ENCODE measurements at regions not wholly inside any gene's neighbourhood (a gene's known extent, or its start where the extent isn't known, plus 50 kb on each side); places are given as distances from the start of the nearest gene placed in this dataset.

DNA sequence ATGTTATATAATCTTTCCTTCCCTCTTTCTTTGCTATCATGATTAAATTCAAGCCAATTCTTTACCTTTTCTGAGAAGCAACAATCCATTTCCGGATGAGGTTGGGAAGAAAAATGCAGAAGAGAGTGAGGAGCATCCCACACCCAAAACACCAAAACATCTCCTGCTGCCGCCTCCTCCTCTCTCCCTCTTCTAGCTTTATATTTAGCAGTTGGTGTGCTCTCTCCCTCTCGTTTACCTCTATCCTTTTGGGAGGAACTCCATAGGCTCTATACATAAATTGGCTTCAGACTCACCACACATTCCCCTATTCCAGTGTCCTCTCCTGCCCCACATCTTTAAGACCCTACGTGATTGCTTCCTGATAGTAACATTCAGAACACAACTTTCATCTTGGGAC lies 332.2 kb upstream of the PLXNA2 start:
- Histone ChIP-seq H3K4me1 (no peaks in the 10 kb centered on the region), H3K9me3 (no peaks in the 10 kb centered on the region), H3K27me3 (ENCODE audit: low read depth) (no peaks in the 10 kb centered on the region), H3K36me3 (no peaks in the 10 kb centered on the region), H3K4me3 (no peak overlapping the region), H3K27ac (no peak overlapping the region)
- DNase-seq (no peak), ATAC-seq (no peak)
- TF ChIP-seq, protein P1, sequence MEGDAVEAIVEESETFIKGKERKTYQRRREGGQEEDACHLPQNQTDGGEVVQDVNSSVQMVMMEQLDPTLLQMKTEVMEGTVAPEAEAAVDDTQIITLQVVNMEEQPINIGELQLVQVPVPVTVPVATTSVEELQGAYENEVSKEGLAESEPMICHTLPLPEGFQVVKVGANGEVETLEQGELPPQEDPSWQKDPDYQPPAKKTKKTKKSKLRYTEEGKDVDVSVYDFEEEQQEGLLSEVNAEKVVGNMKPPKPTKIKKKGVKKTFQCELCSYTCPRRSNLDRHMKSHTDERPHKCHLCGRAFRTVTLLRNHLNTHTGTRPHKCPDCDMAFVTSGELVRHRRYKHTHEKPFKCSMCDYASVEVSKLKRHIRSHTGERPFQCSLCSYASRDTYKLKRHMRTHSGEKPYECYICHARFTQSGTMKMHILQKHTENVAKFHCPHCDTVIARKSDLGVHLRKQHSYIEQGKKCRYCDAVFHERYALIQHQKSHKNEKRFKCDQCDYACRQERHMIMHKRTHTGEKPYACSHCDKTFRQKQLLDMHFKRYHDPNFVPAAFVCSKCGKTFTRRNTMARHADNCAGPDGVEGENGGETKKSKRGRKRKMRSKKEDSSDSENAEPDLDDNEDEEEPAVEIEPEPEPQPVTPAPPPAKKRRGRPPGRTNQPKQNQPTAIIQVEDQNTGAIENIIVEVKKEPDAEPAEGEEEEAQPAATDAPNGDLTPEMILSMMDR (IDR thresholded peaks at IDR 0.05), result no peak
- intact Hi-C loops (cut with DNase I), result no loop called here

DNA sequence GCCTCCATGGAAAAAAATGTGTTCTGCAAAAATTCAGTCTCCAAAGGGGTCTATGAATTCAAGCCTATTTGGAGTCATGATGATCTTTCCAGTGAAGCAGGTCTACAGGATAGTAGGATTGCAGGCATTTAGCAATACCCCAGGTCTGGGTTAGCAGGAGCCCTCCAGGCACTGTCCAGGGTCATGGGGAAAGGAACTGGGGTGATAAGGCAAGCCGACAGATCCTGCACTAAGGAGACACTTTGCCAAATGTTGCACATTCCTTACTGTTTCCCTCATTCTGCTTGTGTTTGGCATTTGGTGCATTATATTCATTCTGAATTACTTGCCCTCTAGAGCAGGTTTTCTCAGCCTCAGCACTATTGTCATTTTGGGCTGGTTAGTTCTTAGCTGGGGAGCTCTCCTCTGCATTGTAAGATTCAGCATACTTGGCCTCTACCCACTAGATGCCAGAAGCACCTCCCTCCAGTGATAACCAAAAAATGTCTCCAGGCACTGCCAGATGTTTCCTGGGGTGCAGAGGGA lies 333.3 kb upstream of the PLXNA2 start:
- intact Hi-C loops (cut with DNase I), result no loop called here
- ATAC-seq (no peak), DNase-seq (no peak)
- no peaks in the 10 kb centered on the region for H3K36me3 ChIP-seq
- no peak overlapping the region for H3K27ac ChIP-seq
- no peak overlapping the region for H3K4me3 ChIP-seq
- TF ChIP-seq, protein P1 (IDR thresholded peaks at IDR 0.05), result no peak
- no peaks in the 10 kb centered on the region for H3K27me3 ChIP-seq (ENCODE audit: low read depth)
- no peaks in the 10 kb centered on the region for H3K4me1 ChIP-seq
- no peaks in the 10 kb centered on the region for H3K9me3 ChIP-seq

DNA sequence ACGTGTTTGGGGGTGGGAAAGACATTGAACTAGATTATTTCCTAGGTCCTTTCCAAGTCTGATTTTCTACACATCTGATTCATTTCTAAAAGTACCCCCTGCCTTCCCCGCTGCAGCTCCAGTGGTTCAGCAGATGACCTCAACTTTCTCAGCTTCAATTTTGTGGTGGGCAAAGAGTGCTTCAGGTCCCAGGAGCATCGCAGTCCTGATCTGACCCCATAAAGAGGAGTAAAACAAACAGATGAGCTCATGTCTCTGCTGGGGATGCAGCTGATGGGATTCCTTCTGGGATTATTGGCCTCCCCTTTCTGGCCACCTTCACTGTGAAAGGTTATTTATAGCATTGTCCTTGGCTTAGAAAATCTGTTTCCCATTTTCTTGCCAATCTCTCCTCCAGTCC lies 337.0 kb upstream of the PLXNA2 start:
- no peak for DNase-seq
- ATAC-seq, result no peak
- no peaks in the 10 kb centered on the region for H3K4me1 ChIP-seq
- no peaks in the 10 kb centered on the region for H3K27me3 ChIP-seq (ENCODE audit: low read depth)
- TF ChIP-seq, protein P1 (IDR thresholded peaks at IDR 0.05), result no peak
- H3K36me3 ChIP-seq, result no peaks in the 10 kb centered on the region
- H3K4me3 ChIP-seq, result no peak overlapping the region
- intact Hi-C loops (cut with DNase I), result no loop called here
- H3K9me3 ChIP-seq, result no peaks in the 10 kb centered on the region
- H3K27ac ChIP-seq, result no peak overlapping the region

DNA sequence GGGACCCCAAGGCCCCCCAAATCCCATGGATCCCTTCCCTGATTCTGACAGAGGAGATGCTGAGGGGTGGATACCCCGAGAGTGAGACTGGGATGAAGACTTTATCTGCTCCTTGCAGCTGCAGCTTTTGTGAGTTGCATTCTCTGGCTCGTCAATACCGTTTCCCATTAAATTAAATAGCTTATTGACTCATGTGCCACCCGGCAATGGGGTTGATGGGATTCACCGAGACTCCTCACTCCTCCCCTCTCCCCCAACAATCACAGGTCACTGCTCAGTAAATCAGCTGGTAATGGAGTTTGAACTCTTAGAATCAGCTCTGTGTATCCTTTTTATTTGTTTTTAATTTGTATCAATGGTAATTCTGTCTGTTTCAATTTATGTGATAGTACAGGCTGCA lies 337.5 kb upstream of the PLXNA2 start:
- Histone ChIP-seq H3K4me3 (no peak overlapping the region), H3K4me1 (no peaks in the 10 kb centered on the region), H3K27ac (no peak overlapping the region), H3K36me3 (no peaks in the 10 kb centered on the region), H3K27me3 (ENCODE audit: low read depth) (no peaks in the 10 kb centered on the region), H3K9me3 (no peaks in the 10 kb centered on the region)
- ATAC-seq (no peak), DNase-seq (no peak)
- intact Hi-C loops (cut with DNase I), result no loop called here
- TF ChIP-seq, protein P1 (IDR thresholded peaks at IDR 0.05), result no peak

DNA sequence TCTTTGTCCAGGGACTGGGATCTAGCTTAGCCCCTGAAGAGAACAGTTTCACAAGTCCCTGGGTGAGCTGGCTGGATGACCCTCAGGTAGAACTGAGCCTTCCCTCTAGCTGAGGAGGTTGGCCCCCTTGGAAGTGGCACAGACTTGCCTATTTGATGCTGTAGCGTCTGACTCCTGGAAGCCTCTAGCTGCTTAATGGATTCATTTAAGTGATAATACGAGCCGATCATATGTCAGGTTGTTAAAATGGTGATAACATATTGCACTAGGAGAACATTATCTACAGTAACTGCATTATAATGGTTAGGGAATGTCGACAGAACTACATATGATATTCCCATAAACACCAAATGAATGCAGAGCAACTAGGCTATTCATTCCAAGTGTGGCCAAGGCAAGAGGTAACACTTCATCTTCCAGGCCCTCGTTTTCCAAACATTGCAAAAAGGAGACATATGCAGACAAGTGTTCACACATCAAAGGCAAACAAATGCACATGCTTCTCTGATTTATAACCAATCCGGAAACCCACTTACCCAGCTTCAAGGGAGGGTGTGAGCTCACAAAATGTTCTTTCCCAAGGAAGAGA lies 340.1 kb upstream of the PLXNA2 start:
- Histone ChIP-seq H3K9me3 (no peaks in the 10 kb centered on the region), H3K4me1 (no peaks in the 10 kb centered on the region), H3K27ac (no peak overlapping the region), H3K27me3 (ENCODE audit: low read depth) (no peaks in the 10 kb centered on the region), H3K36me3 (no peaks in the 10 kb centered on the region), H3K4me3 (no peak overlapping the region)
- intact Hi-C loops (cut with DNase I), result no loop called here
- TF ChIP-seq, protein P1 (IDR thresholded peaks at IDR 0.05), result no peak
- DNase-seq, result no peak
- no peak for ATAC-seq

Data from lower lobe of right lung (tissue), 2 donors.